GM21786 (cell line): ENCODE measurements at regions not wholly inside any gene's neighbourhood (a gene's known extent, or its start where the extent isn't known, plus 50 kb on each side); places are given as distances from the start of the nearest gene placed in this dataset.
"Not testable (repeated sequence)": the region's sequence is repeated elsewhere in the genome, so short reads cannot be mapped to it uniquely, and the experiment has no call there.

ENCODE experiments used
- ATAC-seq: cut with Tn5 transposase; IDR thresholded peaks from one replicate; pipeline ENCODE4 v1.9.1; 2021; ENCODE audit not compliant: unreplicated experiment

DNA sequence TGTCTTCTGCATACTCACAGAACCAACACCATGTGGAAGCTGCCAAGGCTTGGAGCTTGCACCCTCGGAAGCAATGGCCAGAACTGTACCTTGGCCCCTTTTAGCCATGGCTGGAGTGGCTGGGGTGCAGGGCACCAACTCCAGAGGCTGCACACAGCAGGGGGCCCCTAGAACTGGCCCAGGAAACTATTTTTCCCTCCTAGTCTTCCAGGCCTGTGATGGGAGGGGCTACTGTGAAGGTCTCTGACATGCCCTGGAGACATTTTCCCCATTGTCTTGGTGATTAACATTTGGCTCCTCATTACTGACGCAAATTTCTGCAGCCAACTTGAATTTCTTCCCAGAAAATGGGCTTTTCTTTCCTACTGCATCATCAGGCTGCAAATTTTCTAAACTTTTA lies 248.6 kb upstream of the RHOBTB1 start:
- not testable (repeated sequence) for ATAC-seq

DNA sequence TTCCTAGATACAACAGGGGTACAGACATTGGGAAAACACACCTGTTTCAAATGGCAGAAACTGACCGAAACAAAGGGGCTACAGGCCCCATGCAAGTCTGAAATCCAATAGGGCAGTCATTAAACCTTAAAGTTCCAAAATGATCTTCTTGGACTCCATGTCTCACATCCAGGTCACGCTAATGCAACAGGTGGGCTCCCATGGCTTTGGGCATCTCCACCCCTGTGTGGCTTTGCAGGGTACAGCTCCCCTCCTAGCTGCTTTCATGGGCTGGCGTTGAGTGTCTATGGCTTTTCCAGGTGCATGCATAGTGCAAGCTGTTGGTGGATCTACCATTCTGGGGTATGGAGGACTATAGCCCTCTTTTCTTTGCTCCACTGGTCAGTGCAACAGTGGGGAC lies 248.1 kb upstream of the RHOBTB1 start:
- ATAC-seq: no peak

DNA sequence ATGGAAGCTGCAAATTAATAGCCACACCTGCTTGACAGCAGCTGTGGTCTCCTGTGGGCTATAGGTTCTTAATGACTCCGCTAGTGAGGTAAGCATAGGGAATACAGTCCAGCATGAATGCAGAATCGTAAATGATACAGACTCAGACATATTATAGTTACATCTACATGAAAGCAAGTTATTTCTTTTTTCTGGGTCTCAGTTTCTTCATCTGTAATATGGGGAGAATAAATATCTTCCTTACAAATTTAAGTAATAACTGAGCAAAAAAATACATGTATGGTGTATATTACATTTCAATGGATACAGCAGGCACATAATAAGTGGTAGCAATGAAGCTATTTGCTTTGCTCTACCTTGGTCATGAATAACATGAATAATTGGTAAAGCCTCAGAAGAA lies 245.9 kb upstream of the RHOBTB1 start:
- ATAC-seq: no peak

DNA sequence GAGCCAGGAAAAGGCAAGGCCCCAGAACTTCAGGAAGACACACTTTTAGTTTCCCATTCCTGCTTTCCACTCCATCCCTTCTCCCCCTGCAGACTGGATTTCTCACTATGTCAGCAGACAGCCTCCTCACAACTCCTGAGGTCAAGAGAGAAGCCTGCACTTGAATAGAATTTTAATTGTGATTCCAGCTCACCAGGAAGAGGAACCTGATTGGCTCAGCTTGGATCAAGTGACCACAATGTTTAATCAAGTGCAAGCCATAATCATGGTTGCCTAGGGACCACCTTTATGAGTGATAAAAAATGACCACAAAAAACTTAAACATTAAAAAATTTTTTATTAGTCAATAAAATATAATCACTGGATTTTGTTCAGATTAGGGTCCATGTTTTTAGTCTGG lies 244.7 kb upstream of the RHOBTB1 start:
- ATAC-seq: no peak

- ATAC-seq: no peak
Observed at GRCh38 chr10:61188101-61188500, 244.1 kb upstream of the RHOBTB1 start.

GRCh38 chr10:61187601-61188000 lies 243.6 kb upstream of the RHOBTB1 start:
- ATAC-seq: no peak

GRCh38 chr10:61186408-61186807 lies 242.4 kb upstream of the RHOBTB1 start:
- no peak for ATAC-seq

DNA sequence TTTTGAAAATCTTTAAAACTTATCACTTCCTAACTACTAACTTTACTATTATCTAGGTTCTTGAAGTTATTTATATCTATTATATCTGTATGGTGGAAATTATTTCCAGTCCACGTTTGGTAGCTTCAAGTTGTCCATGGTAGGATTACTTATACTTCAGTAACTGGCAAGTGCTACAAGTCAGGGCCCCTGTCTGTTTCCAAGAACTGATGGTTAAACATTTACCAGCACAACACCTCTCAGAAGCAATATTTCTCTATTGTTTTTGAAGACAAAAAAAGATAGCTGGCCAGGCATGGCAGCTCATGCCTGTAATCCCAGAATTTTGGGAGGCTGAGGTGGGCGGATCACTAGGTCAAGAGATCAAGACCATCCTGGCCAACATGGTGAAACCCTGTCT lies 240.4 kb upstream of the RHOBTB1 start:
- no peak for ATAC-seq

DNA sequence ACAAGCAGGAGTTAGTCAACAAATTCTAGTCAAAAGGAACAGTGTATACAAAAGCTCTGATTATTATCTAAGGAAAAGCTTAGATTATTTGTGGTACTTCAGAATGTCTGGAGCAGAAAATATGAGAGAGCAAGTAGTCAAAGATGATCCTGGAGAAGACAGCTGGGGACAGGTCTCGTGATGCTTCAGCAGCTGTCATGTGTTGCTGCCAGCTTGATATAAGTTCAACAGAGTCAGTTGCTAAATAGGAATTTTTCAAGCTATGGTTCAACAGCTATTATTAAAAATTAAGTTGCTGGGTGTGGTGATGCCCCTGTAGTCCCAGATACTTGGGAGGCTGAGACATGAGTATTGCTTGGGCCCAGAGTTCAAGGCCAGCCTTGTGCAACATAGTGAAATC lies 240.0 kb upstream of the RHOBTB1 start:
- no peak for ATAC-seq

- ATAC-seq: no peak
Observed at GRCh38 chr10:61181832-61182231, 237.8 kb upstream of the RHOBTB1 start.

- ATAC-seq: no peak
Observed at GRCh38 chr10:61179771-61180170, 235.8 kb upstream of the RHOBTB1 start.

- ATAC-seq: no peak
Observed at GRCh38 chr10:61176424-61176823, 232.4 kb upstream of the RHOBTB1 start.

- no peak for ATAC-seq
Observed at GRCh38 chr10:61175316-61175715, 231.3 kb upstream of the RHOBTB1 start.

DNA sequence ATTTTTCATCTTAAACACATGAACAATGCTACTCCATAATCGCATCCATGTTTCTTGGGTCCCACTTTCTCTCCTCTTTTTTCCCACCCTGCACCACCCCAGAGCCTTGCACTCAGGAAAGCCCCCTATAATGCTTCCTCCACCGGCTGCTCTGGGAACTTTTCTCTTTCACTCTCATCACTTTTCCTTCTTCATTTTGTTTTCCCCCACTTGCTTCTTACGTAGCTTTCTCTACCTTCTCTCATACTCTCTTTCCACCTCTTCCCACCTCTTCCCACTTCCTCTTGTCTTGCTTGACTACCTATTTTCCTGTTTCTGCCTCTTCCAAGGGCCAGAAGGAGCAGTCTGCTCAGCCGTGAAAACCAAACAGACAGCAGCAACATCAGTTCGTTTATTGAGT lies 229.5 kb upstream of the RHOBTB1 start:
- no peak for ATAC-seq

DNA sequence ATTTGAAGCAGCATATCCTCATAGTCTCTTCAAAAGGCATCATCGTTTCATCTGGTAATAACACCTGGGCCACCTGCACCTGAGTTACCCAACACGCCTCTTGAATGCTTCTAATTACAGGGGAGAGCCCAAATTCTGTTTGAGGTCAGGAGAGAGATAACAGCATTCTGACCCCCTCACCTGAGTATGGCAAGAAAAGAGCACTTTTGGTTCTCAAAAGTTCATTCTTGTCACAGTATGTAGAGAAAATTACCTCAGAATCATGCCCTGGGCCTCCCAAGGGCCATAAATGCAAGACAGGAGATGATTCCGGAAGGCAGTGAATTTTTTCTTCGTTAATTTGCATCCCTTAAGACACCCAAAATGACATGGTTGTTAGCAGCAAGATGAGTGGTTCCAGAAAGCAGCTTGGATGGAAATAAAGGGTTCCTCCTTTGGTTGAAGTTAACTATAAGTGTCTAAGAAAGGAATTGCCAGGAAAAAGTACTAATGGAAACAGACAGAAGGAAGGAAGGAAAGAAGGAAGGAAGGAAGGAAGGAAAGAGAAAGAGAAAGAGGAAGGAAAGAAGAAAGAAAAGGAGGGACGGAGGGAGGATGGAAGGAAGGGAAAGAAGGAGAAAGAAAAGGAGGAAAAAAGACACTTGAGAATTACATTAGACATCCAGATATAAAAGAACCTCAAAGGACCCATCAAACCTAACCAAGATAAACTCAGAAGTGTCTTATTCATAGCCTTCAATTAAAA lies 228.4 kb upstream of the RHOBTB1 start:
- no peak for ATAC-seq

DNA sequence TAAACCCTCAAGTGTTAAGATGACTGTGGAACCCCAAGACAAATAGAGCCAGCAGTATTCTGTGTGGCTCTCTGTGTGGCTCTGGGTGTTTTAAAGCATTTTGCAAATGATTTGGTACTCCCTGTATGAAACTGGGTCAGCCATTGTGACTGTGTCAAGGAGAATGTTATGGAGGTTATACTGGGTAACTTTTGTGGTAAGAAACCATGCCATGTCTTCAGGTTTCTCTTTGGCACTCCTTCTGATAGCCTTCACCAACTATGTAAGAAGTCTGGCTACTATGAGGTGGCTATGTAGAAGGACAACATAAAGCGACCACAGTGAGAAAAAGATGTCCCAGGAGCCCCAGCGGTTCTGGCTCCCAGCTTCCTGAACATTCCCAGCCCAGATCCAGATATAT lies 226.6 kb upstream of the RHOBTB1 start:
- no peak for ATAC-seq

DNA sequence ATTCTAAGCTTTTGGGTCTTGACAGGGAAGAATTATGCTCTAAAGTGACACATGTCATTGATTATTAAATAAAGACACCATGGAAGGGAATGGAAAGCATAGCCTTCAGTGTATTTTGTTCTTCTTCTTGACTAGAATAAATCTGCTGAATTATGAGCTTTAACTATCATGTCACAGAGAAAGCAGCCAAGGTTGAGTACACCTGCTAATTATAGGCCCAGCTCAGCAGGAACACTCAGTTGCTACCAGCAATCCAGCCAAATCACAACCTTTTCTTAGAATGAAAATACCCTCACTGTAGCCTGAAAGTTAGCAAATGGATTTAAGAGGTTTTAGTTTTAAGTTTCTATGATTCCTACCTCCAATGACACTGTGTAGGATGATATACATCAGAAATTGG lies 225.3 kb upstream of the RHOBTB1 start:
- ATAC-seq: no peak

DNA sequence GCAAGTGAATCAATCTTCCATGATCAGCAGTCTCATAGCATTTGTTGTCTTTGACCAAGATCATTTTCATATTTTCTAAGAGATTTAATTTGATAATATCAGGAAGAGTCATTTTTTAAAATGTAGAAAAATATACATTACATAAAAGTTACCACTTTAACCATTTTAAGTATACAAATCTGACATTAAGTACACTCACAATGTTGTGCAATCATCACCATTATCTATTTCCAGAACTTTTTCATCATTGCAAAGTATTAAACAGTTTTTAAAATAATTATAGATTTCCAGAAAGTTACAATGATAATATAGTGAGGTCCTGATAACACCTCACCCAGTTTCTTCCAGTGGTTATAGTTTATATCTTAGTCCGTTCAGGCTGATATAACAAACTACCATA lies 222.5 kb upstream of the RHOBTB1 start:
- no peak for ATAC-seq

GRCh38 chr10:61166065-61166464 lies 222.1 kb upstream of the RHOBTB1 start:
- no peak for ATAC-seq

DNA sequence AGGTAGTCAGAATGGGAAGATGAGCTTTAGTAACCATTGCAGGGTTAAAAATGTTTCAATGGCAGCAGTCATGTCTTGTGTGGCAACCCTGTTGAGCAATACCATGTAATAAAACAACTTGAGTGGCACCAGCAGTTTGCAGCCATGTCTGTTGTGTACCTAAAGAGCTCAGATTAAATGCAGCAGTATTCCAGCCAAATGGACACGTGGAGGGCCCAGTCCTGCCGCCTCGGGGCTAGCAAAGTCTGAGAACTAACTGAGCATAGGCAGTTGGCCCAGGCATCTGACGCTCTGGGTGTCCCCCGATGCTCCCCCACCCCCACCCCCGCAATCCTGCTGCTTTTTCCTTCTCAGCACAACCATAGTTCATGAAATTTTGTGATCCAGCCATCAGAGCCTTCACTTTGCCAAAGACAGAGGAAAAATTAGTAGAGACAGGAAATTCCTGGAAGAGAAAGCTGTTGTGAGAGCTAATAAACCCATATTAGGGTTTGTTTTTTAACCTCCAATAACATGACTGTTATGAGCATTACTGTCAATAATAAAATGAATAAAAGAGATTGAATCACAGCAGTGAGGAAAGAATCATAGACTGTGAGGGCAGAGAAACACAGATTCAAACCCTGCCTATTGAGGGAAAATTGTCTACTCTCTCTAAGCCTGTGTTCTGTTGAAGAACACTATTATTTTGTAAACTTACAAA lies 220.6 kb upstream of the RHOBTB1 start:
- no peak for ATAC-seq

DNA sequence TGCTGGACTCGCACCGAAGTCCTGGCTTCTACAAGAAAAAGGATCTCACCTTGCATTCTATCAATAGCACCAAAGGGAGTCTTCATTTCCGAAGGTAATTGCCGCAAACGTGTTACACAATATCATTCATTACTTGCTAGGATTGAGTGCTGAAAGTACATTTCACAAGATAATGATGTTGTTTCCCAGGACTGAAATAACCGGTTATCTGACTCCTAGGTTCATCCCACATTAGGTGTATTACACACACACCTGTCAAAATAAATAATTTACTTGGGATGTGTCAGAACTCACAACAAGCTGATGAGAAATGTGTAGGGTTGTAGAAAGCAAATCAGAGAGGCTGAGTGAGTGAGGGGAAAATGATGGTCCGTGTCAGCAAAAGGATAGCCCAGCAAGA lies 219.4 kb upstream of the RHOBTB1 start:
- ATAC-seq: no peak

GRCh38 chr10:61160253-61160652 lies 216.3 kb upstream of the RHOBTB1 start:
- no peak for ATAC-seq

DNA sequence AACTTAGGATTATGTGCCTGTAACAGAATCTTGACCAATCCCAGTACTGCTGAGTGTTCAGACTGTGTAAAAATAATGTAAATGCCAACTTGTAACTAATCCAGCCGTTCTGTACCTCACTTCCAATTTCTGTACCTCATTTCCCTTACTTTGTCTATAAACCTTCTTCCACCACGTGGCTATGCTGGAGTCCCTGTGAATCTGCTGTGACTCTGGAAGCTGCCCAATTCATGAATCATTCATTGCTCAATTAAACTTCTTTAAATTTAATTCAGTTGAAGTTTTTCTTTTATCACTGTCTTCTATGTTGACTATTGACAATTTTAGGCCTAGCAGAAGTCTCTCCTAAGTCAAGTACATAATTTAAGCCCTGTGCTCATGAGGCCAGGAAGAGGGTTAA lies 215.3 kb upstream of the RHOBTB1 start:
- no peak for ATAC-seq
